ENCODE measurements at regions not wholly inside any gene's neighbourhood (a gene's known extent, or its start where the extent isn't known, plus 50 kb on each side); places are given as distances from the start of the nearest gene placed in this dataset.

GRCh38 chr5:38051711-38052511 is 206.4 kb upstream of the EGFLAM start:
- Histone ChIP-seq H3K27ac (ENCODE audit: low read depth, low read length) (no peak overlapping the region), H3K4me3 (ENCODE audit: low read depth in 1 of 2, low read length in 2 of 2) (no peak overlapping the region), H3K9ac (ENCODE audit: low read length) (no peak overlapping the region), H3K9me3 (ENCODE audit: low read length) (no peaks in the 10 kb centered on the region), H3K36me3 (ENCODE audit: insufficient read depth, low read length) (no peaks in the 10 kb centered on the region), H3K27me3 (ENCODE audit: control insufficient read depth in 1 of 2, insufficient read depth in 2 of 2, low read length in 2 of 2) (no peaks in the 10 kb centered on the region), H3K4me1 (ENCODE audit: insufficient read depth, low read length) (peaks cover 14% of the 10 kb centered on the region)

- peaks cover 14% of the 10 kb centered on the region for H3K4me1 ChIP-seq (ENCODE audit: insufficient read depth, low read length)
- no peaks in the 10 kb centered on the region for H3K9me3 ChIP-seq (ENCODE audit: low read length)
- H3K36me3 ChIP-seq (ENCODE audit: insufficient read depth, low read length) = no peaks in the 10 kb centered on the region
- no peaks in the 10 kb centered on the region for H3K27me3 ChIP-seq (ENCODE audit: control insufficient read depth in 1 of 2, insufficient read depth in 2 of 2, low read length in 2 of 2)
- H3K4me3 ChIP-seq (ENCODE audit: low read depth in 1 of 2, low read length in 2 of 2) = no peak overlapping the region
- no peak overlapping the region for H3K27ac ChIP-seq (ENCODE audit: low read depth, low read length)
- H3K9ac ChIP-seq (ENCODE audit: low read length) = no peak overlapping the region
Observed at GRCh38 chr5:38048400-38048799, 208.6 kb upstream of the GDNF start.

DNA sequence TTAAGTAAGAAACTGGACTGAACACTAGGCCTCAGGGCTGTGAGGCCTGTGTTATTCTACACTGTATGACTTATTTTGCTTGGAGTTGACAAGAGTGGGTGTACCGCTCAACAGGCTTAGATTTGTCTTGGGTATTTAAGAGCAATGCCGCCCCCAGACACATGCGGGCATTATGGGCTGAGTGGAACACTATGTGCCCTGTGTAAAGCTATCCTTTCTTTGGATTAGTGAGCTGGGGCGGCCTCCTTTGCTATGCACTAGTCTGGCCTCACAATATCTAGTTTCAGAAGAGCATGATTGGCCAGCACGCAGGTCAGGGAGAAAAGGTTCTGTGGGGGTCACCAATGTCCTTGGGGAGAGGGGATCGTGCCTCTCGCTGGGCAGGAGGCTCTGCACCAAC is 206.3 kb upstream of the GDNF start:
- no peaks in the 10 kb centered on the region for H3K27me3 ChIP-seq (ENCODE audit: control insufficient read depth in 1 of 2, insufficient read depth in 2 of 2, low read length in 2 of 2)
- no peak overlapping the region for H3K4me3 ChIP-seq (ENCODE audit: low read depth in 1 of 2, low read length in 2 of 2)
- peaks cover 14% of the 10 kb centered on the region for H3K4me1 ChIP-seq (ENCODE audit: insufficient read depth, low read length)
- no peaks in the 10 kb centered on the region for H3K36me3 ChIP-seq (ENCODE audit: insufficient read depth, low read length)
- no peaks in the 10 kb centered on the region for H3K9me3 ChIP-seq (ENCODE audit: low read length)
- no peak overlapping the region for H3K9ac ChIP-seq (ENCODE audit: low read length)
- H3K27ac ChIP-seq (ENCODE audit: low read depth, low read length) = no peak overlapping the region

GRCh38 chr5:38045446-38045845 is 205.6 kb upstream of the GDNF start:
- Histone ChIP-seq H3K4me1 (ENCODE audit: insufficient read depth, low read length) (peaks cover 14% of the 10 kb centered on the region), H3K4me3 (ENCODE audit: low read depth in 1 of 2, low read length in 2 of 2) (no peak overlapping the region), H3K27ac (ENCODE audit: low read depth, low read length) (no peak overlapping the region), H3K36me3 (ENCODE audit: insufficient read depth, low read length) (no peaks in the 10 kb centered on the region), H3K9ac (ENCODE audit: low read length) (no peak overlapping the region), H3K27me3 (ENCODE audit: control insufficient read depth in 1 of 2, insufficient read depth in 2 of 2, low read length in 2 of 2) (no peaks in the 10 kb centered on the region), H3K9me3 (ENCODE audit: low read length) (no peaks in the 10 kb centered on the region)

- Histone ChIP-seq H3K4me3 (ENCODE audit: low read depth in 1 of 2, low read length in 2 of 2) (no peak overlapping the region), H3K9ac (ENCODE audit: low read length) (no peak overlapping the region), H3K4me1 (ENCODE audit: insufficient read depth, low read length) (no peaks in the 10 kb centered on the region), H3K27me3 (ENCODE audit: control insufficient read depth in 1 of 2, insufficient read depth in 2 of 2, low read length in 2 of 2) (no peaks in the 10 kb centered on the region), H3K27ac (ENCODE audit: low read depth, low read length) (no peak overlapping the region), H3K9me3 (ENCODE audit: low read length) (no peaks in the 10 kb centered on the region), H3K36me3 (ENCODE audit: insufficient read depth, low read length) (no peaks in the 10 kb centered on the region)
Observed at GRCh38 chr5:38039826-38040225, 200.0 kb upstream of the GDNF start.

DNA sequence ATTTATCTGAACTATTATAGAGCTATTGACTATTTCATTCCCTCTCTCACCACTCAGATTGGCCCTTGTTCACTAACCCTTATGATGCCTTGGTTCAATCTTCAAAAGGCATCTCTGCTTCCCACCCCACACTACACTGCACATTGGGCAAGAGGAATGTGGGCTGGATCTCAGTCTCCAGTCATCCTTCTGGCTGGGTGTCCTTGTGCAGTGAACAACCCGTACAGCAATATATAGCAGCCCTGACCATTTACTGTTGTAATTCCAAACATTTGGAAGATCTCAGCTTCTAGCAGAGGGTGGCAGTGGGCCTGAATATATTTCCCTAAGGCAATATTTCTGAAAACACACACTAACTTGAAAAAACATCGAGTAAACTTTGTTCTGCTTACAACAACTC is 199.2 kb upstream of the GDNF start:
- Histone ChIP-seq H3K9me3 (ENCODE audit: low read length) (no peaks in the 10 kb centered on the region), H3K36me3 (ENCODE audit: insufficient read depth, low read length) (no peaks in the 10 kb centered on the region), H3K27me3 (ENCODE audit: control insufficient read depth in 1 of 2, insufficient read depth in 2 of 2, low read length in 2 of 2) (no peaks in the 10 kb centered on the region), H3K9ac (ENCODE audit: low read length) (no peak overlapping the region), H3K27ac (ENCODE audit: low read depth, low read length) (no peak overlapping the region), H3K4me1 (ENCODE audit: insufficient read depth, low read length) (no peaks in the 10 kb centered on the region), H3K4me3 (ENCODE audit: low read depth in 1 of 2, low read length in 2 of 2) (no peak overlapping the region)

- no peaks in the 10 kb centered on the region for H3K9me3 ChIP-seq (ENCODE audit: low read length)
- no peak overlapping the region for H3K9ac ChIP-seq (ENCODE audit: low read length)
- H3K4me3 ChIP-seq (ENCODE audit: low read depth in 1 of 2, low read length in 2 of 2) = no peak overlapping the region
- no peaks in the 10 kb centered on the region for H3K4me1 ChIP-seq (ENCODE audit: insufficient read depth, low read length)
- no peaks in the 10 kb centered on the region for H3K27me3 ChIP-seq (ENCODE audit: control insufficient read depth in 1 of 2, insufficient read depth in 2 of 2, low read length in 2 of 2)
- no peak overlapping the region for H3K27ac ChIP-seq (ENCODE audit: low read depth, low read length)
- H3K36me3 ChIP-seq (ENCODE audit: insufficient read depth, low read length) = no peaks in the 10 kb centered on the region
Observed at GRCh38 chr5:38036765-38037164, 196.9 kb upstream of the GDNF start.

DNA sequence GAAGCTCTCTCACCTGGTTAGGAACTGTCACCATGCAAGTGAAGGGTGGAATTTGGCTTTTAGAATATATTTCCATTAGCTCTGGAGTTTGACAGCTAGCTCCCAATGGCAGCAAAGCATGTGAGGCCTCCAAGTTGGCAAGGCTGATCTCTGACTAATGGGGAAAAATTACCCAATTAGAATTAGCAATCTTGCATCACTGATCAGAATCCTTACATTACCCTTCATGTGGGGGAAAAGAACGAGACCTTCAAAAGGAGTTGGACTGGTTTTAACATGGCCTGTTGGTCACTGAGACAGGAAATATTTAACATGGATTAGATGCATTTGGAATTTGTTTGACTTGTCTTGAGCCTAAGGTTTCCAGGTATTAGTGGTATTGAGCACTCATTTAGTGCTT is 192.3 kb upstream of the GDNF start:
- H3K27me3 ChIP-seq (ENCODE audit: control insufficient read depth in 1 of 2, insufficient read depth in 2 of 2, low read length in 2 of 2) = no peaks in the 10 kb centered on the region
- no peak overlapping the region for H3K27ac ChIP-seq (ENCODE audit: low read depth, low read length)
- H3K4me1 ChIP-seq (ENCODE audit: insufficient read depth, low read length) = no peaks in the 10 kb centered on the region
- no peak overlapping the region for H3K9ac ChIP-seq (ENCODE audit: low read length)
- no peaks in the 10 kb centered on the region for H3K9me3 ChIP-seq (ENCODE audit: low read length)
- no peak overlapping the region for H3K4me3 ChIP-seq (ENCODE audit: low read depth in 1 of 2, low read length in 2 of 2)
- H3K36me3 ChIP-seq (ENCODE audit: insufficient read depth, low read length) = no peaks in the 10 kb centered on the region

- H3K27ac ChIP-seq (ENCODE audit: low read depth, low read length) = no peak overlapping the region
- H3K4me1 ChIP-seq (ENCODE audit: insufficient read depth, low read length) = no peaks in the 10 kb centered on the region
- no peak overlapping the region for H3K4me3 ChIP-seq (ENCODE audit: low read depth in 1 of 2, low read length in 2 of 2)
- H3K36me3 ChIP-seq (ENCODE audit: insufficient read depth, low read length) = no peaks in the 10 kb centered on the region
- H3K27me3 ChIP-seq (ENCODE audit: control insufficient read depth in 1 of 2, insufficient read depth in 2 of 2, low read length in 2 of 2) = no peaks in the 10 kb centered on the region
- H3K9me3 ChIP-seq (ENCODE audit: low read length) = no peaks in the 10 kb centered on the region
- H3K9ac ChIP-seq (ENCODE audit: low read length) = no peak overlapping the region
Observed at GRCh38 chr5:38031304-38031703, 191.5 kb upstream of the GDNF start.

DNA sequence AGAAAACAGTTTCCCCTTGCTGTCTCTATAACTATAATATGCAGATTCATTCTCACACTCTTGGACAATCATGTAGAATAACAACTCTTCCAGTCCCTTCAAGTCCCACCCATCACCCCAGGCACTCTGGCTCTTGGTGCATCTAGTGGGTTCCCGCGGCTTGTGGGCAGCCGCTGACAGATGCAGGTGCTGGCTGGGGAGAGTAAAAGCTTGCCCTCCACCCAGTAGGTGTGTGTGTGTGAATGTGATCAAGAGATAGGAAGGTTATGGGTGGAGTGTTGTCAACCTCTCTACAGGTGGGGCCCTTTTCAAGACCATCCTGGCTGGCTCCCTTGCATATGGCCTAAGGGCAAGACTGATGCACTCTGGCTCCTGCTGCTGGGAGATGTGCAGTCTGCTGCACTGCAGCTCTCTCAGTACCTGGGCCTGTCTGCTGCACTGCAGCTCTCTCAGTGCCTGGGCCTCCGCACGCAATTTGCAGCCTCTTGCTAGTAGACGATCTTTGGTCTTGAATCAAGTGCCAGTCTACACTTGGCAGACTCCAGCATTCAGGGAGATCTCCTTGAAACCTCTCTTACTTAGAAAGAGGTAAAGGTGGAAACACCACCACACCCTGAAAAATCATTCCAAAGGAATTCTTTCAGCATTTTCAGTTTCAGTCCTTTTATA is 189.7 kb upstream of the GDNF start:
- no peaks in the 10 kb centered on the region for H3K9me3 ChIP-seq (ENCODE audit: low read length)
- H3K4me1 ChIP-seq (ENCODE audit: insufficient read depth, low read length) = no peaks in the 10 kb centered on the region
- no peak overlapping the region for H3K4me3 ChIP-seq (ENCODE audit: low read depth in 1 of 2, low read length in 2 of 2)
- H3K9ac ChIP-seq (ENCODE audit: low read length) = no peak overlapping the region
- H3K27ac ChIP-seq (ENCODE audit: low read depth, low read length) = no peak overlapping the region
- H3K36me3 ChIP-seq (ENCODE audit: insufficient read depth, low read length) = no peaks in the 10 kb centered on the region
- H3K27me3 ChIP-seq (ENCODE audit: control insufficient read depth in 1 of 2, insufficient read depth in 2 of 2, low read length in 2 of 2) = no peaks in the 10 kb centered on the region

GRCh38 chr5:38023799-38024198 is 184.0 kb upstream of the GDNF start:
- H3K27me3 ChIP-seq (ENCODE audit: control insufficient read depth in 1 of 2, insufficient read depth in 2 of 2, low read length in 2 of 2) = no peaks in the 10 kb centered on the region
- no peak overlapping the region for H3K9ac ChIP-seq (ENCODE audit: low read length)
- H3K36me3 ChIP-seq (ENCODE audit: insufficient read depth, low read length) = no peaks in the 10 kb centered on the region
- no peak overlapping the region for H3K4me3 ChIP-seq (ENCODE audit: low read depth in 1 of 2, low read length in 2 of 2)
- no peaks in the 10 kb centered on the region for H3K9me3 ChIP-seq (ENCODE audit: low read length)
- H3K27ac ChIP-seq (ENCODE audit: low read depth, low read length) = no peak overlapping the region
- no peaks in the 10 kb centered on the region for H3K4me1 ChIP-seq (ENCODE audit: insufficient read depth, low read length)

DNA sequence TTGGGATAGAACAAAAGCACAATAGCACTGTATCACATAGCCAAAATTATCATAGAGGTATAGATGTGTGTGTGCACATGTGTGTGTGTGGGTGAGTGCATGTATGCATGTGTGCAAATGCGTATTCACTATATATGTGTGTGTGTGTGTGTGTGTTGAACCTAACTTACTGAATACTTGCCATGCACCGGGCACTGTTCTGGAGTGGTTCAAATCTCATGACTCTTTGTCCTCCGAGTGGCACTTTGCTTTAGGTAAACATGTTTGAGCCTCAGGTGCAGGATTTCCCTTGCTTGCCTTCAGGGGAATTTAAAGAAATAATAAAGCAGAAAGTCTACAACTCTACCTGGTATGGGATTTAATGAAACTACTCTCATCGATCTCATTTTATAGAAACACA is 183.5 kb upstream of the GDNF start:
- Histone ChIP-seq H3K27me3 (ENCODE audit: control insufficient read depth in 1 of 2, insufficient read depth in 2 of 2, low read length in 2 of 2) (no peaks in the 10 kb centered on the region), H3K9ac (ENCODE audit: low read length) (no peak overlapping the region), H3K4me3 (ENCODE audit: low read depth in 1 of 2, low read length in 2 of 2) (no peak overlapping the region), H3K36me3 (ENCODE audit: insufficient read depth, low read length) (no peaks in the 10 kb centered on the region), H3K4me1 (ENCODE audit: insufficient read depth, low read length) (no peaks in the 10 kb centered on the region), H3K9me3 (ENCODE audit: low read length) (no peaks in the 10 kb centered on the region), H3K27ac (ENCODE audit: low read depth, low read length) (no peak overlapping the region)

Measured in muscle layer of colon (tissue), 2 donors.